ENCODE measurements at regions not wholly inside any gene's neighbourhood (a gene's known extent, or its start where the extent isn't known, plus 50 kb on each side); places are given as distances from the start of the nearest gene placed in this dataset.

GRCh38 chr10:52636874-52637273 lies 135.7 kb downstream of the MBL2 start:
- no peak for DNase-seq (ENCODE audit: low spot score)
- no peak for TF ChIP-seq CTCF (IDR thresholded peaks at IDR 0.05)
- no peak for ATAC-seq (ENCODE audit: low FRiP score)

GRCh38 chr10:52637592-52637991 lies 135.0 kb downstream of the MBL2 start:
- DNase-seq (ENCODE audit: low spot score) = no peak
- ATAC-seq (ENCODE audit: low FRiP score) = no peak
- no peak for TF ChIP-seq CTCF (IDR thresholded peaks at IDR 0.05)

DNA sequence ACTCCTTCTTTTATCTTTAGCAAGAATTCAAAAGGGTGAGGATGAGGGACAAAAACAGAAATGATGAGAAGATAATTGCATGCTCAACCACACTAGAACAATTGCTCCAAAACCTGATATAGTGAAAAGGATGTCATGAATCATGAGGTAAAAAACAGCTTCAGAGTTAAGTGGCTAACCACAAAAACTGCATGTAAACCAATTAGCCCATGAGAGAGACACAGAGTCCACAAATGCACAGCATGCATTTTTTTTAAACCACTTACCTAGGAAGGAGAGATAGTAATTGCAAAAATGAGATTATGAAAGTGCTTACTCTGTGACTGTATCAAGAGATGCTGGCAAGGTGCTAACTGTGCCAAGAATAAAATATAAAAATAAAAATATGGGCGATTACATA lies 132.9 kb downstream of the MBL2 start:
- no peak for TF ChIP-seq CTCF (IDR thresholded peaks at IDR 0.05)
- no peak for ATAC-seq (ENCODE audit: low FRiP score)
- DNase-seq (ENCODE audit: low spot score) = no peak

DNA sequence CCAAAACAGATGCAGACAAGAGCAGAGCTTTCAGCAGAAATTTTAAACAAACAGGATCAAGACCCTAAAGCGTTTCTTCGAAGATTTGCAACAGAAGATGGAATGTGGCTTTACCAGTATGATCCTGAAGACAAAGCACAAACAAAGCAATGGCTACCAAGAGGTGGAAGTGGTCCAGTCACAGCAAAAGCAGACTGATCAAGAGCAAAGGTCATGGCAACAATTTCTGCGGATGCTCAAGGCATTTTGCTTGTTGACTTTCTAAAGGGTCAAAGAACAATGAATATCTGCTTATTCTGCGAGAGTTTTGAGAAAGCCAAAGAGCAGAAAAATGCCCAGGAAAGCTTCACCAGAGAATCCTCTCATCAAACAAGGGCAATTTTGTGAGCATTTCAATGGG lies 130.4 kb downstream of the MBL2 start:
- no peak for ATAC-seq (ENCODE audit: low FRiP score)
- no peak for TF ChIP-seq CTCF (IDR thresholded peaks at IDR 0.05)
- DNase-seq (ENCODE audit: low spot score) = no peak

DNA sequence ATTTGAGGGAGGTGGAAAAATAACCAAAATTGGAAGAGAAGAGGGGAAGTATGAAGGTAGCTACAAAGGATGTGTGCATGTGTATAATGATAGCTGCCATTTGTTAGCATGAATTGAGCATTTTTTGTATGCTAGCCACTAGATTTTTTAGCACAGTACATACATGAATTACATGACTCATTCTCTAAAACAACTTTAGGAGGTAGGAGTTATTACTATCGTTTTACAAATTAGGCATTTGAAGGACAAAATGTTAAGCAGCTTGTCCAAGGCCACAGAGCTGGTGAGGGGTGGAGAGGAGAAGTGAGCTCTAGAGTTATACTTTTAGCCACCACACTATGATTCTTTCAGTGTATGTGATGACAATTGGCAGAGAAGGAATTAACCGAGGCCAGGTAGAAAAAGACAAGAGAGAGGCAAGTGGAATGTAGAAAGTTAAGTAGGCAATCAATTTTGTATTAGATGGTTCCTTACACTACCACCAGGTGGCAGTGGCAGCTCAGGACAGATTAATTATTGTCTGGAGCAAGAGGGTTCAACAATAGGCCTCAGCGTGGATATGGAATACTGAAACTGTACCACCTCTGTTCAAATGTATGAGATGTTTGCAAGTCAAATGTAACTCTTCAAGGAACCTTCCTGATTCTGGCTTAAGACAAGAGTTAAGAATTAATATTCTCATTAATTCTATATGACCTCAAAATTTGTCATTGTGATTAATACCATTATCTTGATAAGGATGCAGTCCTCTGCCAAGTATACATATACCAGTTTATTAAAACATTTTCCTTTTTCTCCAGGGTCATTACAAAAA lies 128.0 kb downstream of the MBL2 start:
- no peak for DNase-seq (ENCODE audit: low spot score)
- no peak for ATAC-seq (ENCODE audit: low FRiP score)
- TF ChIP-seq CTCF (IDR thresholded peaks at IDR 0.05) = no peak

- DNase-seq (ENCODE audit: low spot score) (no peak), ATAC-seq (ENCODE audit: low FRiP score) (no peak)
- TF ChIP-seq CTCF (IDR thresholded peaks at IDR 0.05) = no peak
These were observed 127.3 kb downstream of the MBL2 start for GRCh38 chr10:52645187-52645758.

GRCh38 chr10:52649511-52649910 lies 123.1 kb downstream of the MBL2 start:
- DNase-seq (ENCODE audit: low spot score) (no peak), ATAC-seq (ENCODE audit: low FRiP score) (no peak)
- no peak for TF ChIP-seq CTCF (IDR thresholded peaks at IDR 0.05)

Measured in omental fat pad (tissue), 3 donors.